Chondrocyte (in vitro differentiated cells): ENCODE measurements at regions not wholly inside any gene's neighbourhood (a gene's known extent, or its start where the extent isn't known, plus 50 kb on each side); places are given as distances from the start of the nearest gene placed in this dataset.
"Not testable (repeated sequence)": the region's sequence is repeated elsewhere in the genome, so short reads cannot be mapped to it uniquely, and the experiment has no call there.

Experiments
- DNase-seq: peaks from one replicate; pipeline ENCODE4 v3.0.0; 2021; ENCODE audit warnings: mixed read lengths, low spot score
- H3K27ac Mint-ChIP-seq: one replicate; pipeline ENCODE4 v1.8.0; 2021; ENCODE audit warnings: mild to moderate bottlenecking, moderate library complexity, mixed read lengths; ENCODE audit not compliant: unreplicated experiment
- H3K27me3 Mint-ChIP-seq: 2 replicates; pipeline ENCODE4 v1.8.0; 2021; ENCODE audit warnings: low read depth, mixed read lengths
- H3K36me3 Mint-ChIP-seq: 2 replicates; pipeline ENCODE4 v1.8.0; 2021; ENCODE audit warnings: low read depth, mixed read lengths
- H3K4me1 Mint-ChIP-seq: 2 replicates; pipeline ENCODE4 v1.8.0; 2021; ENCODE audit warnings: low read depth, mild to moderate bottlenecking, mixed read lengths
- H3K4me3 Mint-ChIP-seq: one replicate; pipeline ENCODE4 v1.8.0; 2021; ENCODE audit warnings: mild to moderate bottlenecking, moderate library complexity, mixed read lengths; ENCODE audit not compliant: unreplicated experiment
- H3K9me3 Mint-ChIP-seq: 2 replicates; pipeline ENCODE4 v1.8.0; 2021; ENCODE audit warnings: low read depth, mixed read lengths
- TF ChIP-seq, protein P1 (sequence below): fragments of 200-600 bp; sonication (generic); IDR thresholded peaks from 2 replicates; pipeline ENCODE4 v1.5.0; 2021; ENCODE audit warnings: antibody characterized with exemption, mild to moderate bottlenecking, moderate library complexity

- no peaks in the 10 kb centered on the region for H3K9me3 Mint-ChIP-seq
- H3K36me3 Mint-ChIP-seq, result no peaks in the 10 kb centered on the region
- no peaks in the 10 kb centered on the region for H3K4me1 Mint-ChIP-seq
- TF ChIP-seq, protein P1, sequence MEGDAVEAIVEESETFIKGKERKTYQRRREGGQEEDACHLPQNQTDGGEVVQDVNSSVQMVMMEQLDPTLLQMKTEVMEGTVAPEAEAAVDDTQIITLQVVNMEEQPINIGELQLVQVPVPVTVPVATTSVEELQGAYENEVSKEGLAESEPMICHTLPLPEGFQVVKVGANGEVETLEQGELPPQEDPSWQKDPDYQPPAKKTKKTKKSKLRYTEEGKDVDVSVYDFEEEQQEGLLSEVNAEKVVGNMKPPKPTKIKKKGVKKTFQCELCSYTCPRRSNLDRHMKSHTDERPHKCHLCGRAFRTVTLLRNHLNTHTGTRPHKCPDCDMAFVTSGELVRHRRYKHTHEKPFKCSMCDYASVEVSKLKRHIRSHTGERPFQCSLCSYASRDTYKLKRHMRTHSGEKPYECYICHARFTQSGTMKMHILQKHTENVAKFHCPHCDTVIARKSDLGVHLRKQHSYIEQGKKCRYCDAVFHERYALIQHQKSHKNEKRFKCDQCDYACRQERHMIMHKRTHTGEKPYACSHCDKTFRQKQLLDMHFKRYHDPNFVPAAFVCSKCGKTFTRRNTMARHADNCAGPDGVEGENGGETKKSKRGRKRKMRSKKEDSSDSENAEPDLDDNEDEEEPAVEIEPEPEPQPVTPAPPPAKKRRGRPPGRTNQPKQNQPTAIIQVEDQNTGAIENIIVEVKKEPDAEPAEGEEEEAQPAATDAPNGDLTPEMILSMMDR, result no peak
- peaks cover 7% of the 10 kb centered on the region for H3K27me3 Mint-ChIP-seq
- no peak overlapping the region for H3K27ac Mint-ChIP-seq
- DNase-seq, result no peak
- no peak overlapping the region for H3K4me3 Mint-ChIP-seq
These were observed 322.5 kb upstream of the FAM78B start for GRCh38 chr1:166489356-166489669.

GRCh38 chr1:166489670-166490436 is 323.1 kb upstream of the FAM78B start:
- Mint-ChIP-seq H3K4me1 (no peaks in the 10 kb centered on the region), H3K36me3 (no peaks in the 10 kb centered on the region), H3K27ac (no peak overlapping the region), H3K27me3 (peaks cover 7% of the 10 kb centered on the region), H3K4me3 (no peak overlapping the region), H3K9me3 (no peaks in the 10 kb centered on the region)
- no peak for DNase-seq
- TF ChIP-seq, protein P1, result no peak

GRCh38 chr1:166490437-166490991 is 323.7 kb upstream of the FAM78B start:
- H3K4me3 Mint-ChIP-seq, result no peak overlapping the region
- TF ChIP-seq, protein P1, result no peak

GRCh38 chr1:166493765-166494164 is 327.0 kb upstream of the FAM78B start:
- not testable (repeated sequence) for H3K27me3 Mint-ChIP-seq, H3K4me3 Mint-ChIP-seq, H3K36me3 Mint-ChIP-seq, DNase-seq, H3K27ac Mint-ChIP-seq, H3K4me1 Mint-ChIP-seq, H3K9me3 Mint-ChIP-seq

More at GRCh38 chr1:166490437-166490991, 323.7 kb upstream of the FAM78B start:
- H3K9me3 Mint-ChIP-seq, result no peaks in the 10 kb centered on the region
- H3K27me3 Mint-ChIP-seq, result peaks cover 7% of the 10 kb centered on the region
- no peaks in the 10 kb centered on the region for H3K36me3 Mint-ChIP-seq
- DNase-seq, result no peak
- no peak overlapping the region for H3K27ac Mint-ChIP-seq
- no peaks in the 10 kb centered on the region for H3K4me1 Mint-ChIP-seq

DNA sequence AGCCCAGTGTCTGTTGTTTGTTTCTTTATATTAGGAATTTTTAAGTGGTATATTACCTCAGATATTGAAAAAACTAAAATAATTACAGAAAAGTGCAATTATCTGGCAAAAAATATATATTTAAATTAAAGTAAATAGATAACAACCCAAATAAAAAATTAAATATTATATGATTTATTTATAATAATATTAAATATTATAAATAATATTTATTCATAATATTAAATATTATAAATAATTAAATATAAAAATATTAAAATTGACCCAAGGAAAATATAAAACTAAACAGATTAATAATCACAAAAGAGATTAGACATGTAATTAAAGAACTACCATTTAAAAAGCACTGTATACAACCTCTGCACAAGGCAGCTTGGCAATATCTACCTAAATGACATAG is 331.9 kb upstream of the POGK start:
- no peaks in the 10 kb centered on the region for H3K4me1 Mint-ChIP-seq
- no peaks in the 10 kb centered on the region for H3K9me3 Mint-ChIP-seq
- TF ChIP-seq, protein P1, result no peak
- no peaks in the 10 kb centered on the region for H3K36me3 Mint-ChIP-seq
- H3K27me3 Mint-ChIP-seq, result no peaks in the 10 kb centered on the region
- H3K27ac Mint-ChIP-seq, result no peak overlapping the region
- H3K4me3 Mint-ChIP-seq, result no peak overlapping the region
- DNase-seq, result no peak

DNA sequence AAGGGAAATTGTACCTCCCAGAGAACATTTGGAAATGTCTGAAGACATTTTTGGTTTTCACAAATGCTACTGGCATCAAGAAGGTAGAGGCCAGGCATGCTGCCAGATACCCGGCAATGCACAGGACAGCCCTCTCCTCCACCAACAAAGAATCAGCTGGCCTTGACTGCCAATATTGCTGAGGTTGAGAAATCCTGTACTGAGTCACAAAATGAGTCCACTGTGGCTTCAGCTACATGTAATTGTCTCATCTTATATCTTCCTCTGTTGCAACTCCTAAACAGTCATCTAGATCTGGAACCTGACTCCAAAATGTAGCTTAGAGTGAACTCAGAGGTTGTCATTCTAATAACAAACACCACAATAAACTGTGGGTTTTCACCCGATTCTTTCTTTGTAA is 327.5 kb upstream of the POGK start:
- Mint-ChIP-seq H3K36me3 (no peaks in the 10 kb centered on the region), H3K27ac (no peak overlapping the region), H3K9me3 (peaks cover 10% of the 10 kb centered on the region), H3K4me1 (no peaks in the 10 kb centered on the region), H3K27me3 (no peaks in the 10 kb centered on the region), H3K4me3 (no peak overlapping the region)
- no peak for DNase-seq
- TF ChIP-seq, protein P1, result no peak
